ENCODE measurements at regions not wholly inside any gene's neighbourhood (a gene's known extent, or its start where the extent isn't known, plus 50 kb on each side); places are given as distances from the start of the nearest gene placed in this dataset.

GRCh38 chr12:123049398-123050240, 69.1 kb downstream of the ARL6IP4 start:
- no peak for TF ChIP-seq POLR2A (IDR thresholded peaks at IDR 0.05; ENCODE audit: low read depth)
- TF ChIP-seq CTCF (IDR thresholded peaks at IDR 0.05) = no peak
- TF ChIP-seq POLR2AphosphoS5 (IDR thresholded peaks at IDR 0.05) = peak in 1 of 2 donors; percentile 23
- no peak for TF ChIP-seq EP300 (IDR thresholded peaks at IDR 0.05)

Data from esophagus muscularis mucosa (tissue), 4 donors.